Tibial nerve (tissue), 4 donors: ENCODE measurements at regions not wholly inside any gene's neighbourhood (a gene's known extent, or its start where the extent isn't known, plus 50 kb on each side); places are given as distances from the start of the nearest gene placed in this dataset.

Source experiments
- CTCF ChIP-seq, 5 experiments: fragments of 200-600 bp in 3 of 5; fragments of 450-650 bp in 2 of 5; sonication (generic) in 3 of 5; IDR thresholded peaks; one replicate each; pipeline ENCODE4 v1.5.1; 2016 to 2019; ENCODE audit warnings: antibody characterized with exemption in 5 of 5, mild to moderate bottlenecking in 3 of 5, moderate library complexity in 2 of 5
- EP300 ChIP-seq, 2 donors: sonication (generic); formaldehyde crosslinking; IDR thresholded peaks; one replicate each; pipeline ENCODE4 v1.6.1; 2017; ENCODE audit warnings: antibody characterized with exemption in 2 of 2, mild to moderate bottlenecking in 1 of 2
- POLR2A ChIP-seq, 2 donors: fragments of 450-650 bp; IDR thresholded peaks; one replicate each; pipeline ENCODE4 v1.6.1; 2017; ENCODE audit warnings: antibody characterized with exemption in 2 of 2, mild to moderate bottlenecking in 2 of 2, moderate library complexity in 2 of 2

- TF ChIP-seq POLR2A (IDR thresholded peaks at IDR 0.05) (no peak), CTCF (IDR thresholded peaks at IDR 0.05) (no peak), EP300 (IDR thresholded peaks at IDR 0.05) (no peak)
Observed at GRCh38 chr15:53230473-53230872, 440.3 kb upstream of the ONECUT1 start.
